ENCODE measurements at regions not wholly inside any gene's neighbourhood (a gene's known extent, or its start where the extent isn't known, plus 50 kb on each side); places are given as distances from the start of the nearest gene placed in this dataset.

DNA sequence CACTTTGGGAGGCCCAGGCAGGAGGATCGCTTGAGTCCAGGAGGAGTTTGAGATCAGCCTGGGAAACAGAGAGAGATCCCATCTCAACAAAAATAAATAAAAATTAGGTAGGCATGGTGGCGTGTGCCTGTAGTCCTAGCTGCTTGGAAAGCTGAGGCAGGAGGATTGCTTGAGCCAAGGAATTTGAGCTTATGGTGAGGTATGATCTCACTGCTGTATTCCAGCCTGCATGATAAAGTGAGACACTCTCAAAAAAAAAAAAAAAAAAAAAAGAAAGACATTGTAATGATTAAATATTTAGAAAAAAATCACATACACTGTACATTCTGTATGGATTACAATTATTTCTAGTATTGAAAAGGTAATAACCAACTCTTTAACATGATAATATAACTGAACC is 87.1 kb downstream of the SLIT2 start:
- H3K27me3 Mint-ChIP-seq (ENCODE audit: low read depth), result no peaks in the 10 kb centered on the region
- H3K36me3 Mint-ChIP-seq, result peaks cover 3% of the 10 kb centered on the region
- H3K4me1 Mint-ChIP-seq, result no peaks in the 10 kb centered on the region
- no peak for DNase-seq (ENCODE audit: low spot score in 2 of 2, unreplicated experiment in 2 of 2)
- TF ChIP-seq, protein P1, sequence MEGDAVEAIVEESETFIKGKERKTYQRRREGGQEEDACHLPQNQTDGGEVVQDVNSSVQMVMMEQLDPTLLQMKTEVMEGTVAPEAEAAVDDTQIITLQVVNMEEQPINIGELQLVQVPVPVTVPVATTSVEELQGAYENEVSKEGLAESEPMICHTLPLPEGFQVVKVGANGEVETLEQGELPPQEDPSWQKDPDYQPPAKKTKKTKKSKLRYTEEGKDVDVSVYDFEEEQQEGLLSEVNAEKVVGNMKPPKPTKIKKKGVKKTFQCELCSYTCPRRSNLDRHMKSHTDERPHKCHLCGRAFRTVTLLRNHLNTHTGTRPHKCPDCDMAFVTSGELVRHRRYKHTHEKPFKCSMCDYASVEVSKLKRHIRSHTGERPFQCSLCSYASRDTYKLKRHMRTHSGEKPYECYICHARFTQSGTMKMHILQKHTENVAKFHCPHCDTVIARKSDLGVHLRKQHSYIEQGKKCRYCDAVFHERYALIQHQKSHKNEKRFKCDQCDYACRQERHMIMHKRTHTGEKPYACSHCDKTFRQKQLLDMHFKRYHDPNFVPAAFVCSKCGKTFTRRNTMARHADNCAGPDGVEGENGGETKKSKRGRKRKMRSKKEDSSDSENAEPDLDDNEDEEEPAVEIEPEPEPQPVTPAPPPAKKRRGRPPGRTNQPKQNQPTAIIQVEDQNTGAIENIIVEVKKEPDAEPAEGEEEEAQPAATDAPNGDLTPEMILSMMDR (IDR thresholded peaks at IDR 0.05; ENCODE audit: unreplicated experiment), result no peak
- peaks cover 5% of the 10 kb centered on the region for H3K9me3 Mint-ChIP-seq
- H3K4me3 Mint-ChIP-seq, result no peak overlapping the region
- no peak overlapping the region for H3K27ac Mint-ChIP-seq

DNA sequence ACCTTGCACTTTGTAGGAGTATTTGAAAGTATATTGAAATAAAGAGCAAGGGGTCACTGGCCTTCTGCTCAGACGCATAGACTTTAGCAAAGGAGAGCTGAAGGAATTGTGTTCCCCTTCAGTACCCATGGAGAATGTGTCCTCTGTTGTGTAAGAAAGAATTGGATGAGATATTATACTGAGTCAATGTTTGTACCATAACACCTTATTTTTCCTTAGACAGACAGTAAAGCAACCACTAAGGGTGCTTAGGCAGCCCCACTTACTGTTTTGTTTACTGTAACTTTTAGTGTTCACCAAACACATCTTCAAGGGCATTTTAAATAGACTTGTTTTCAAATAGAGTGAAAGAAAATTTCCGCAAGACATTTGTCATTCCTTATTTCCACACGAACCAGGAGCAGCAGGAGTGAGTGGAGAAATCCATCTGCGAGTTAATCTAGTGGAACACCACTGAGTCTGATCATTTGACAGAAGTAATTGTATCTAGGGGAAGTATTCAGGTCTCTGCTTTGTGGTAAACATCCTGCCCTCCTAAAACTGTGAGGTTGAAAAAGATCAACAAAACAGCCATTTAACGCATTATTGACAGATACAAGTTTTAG is 89.5 kb downstream of the SLIT2 start:
- peaks cover 5% of the 10 kb centered on the region for H3K9me3 Mint-ChIP-seq
- no peak for DNase-seq (ENCODE audit: low spot score in 2 of 2, unreplicated experiment in 2 of 2)
- no peaks in the 10 kb centered on the region for H3K4me1 Mint-ChIP-seq
- H3K27me3 Mint-ChIP-seq (ENCODE audit: low read depth), result no peaks in the 10 kb centered on the region
- H3K4me3 Mint-ChIP-seq, result no peak overlapping the region
- H3K27ac Mint-ChIP-seq, result no peak overlapping the region
- TF ChIP-seq, protein P1 (IDR thresholded peaks at IDR 0.05; ENCODE audit: unreplicated experiment), result no peak
- H3K36me3 Mint-ChIP-seq, result peaks cover 3% of the 10 kb centered on the region

DNA sequence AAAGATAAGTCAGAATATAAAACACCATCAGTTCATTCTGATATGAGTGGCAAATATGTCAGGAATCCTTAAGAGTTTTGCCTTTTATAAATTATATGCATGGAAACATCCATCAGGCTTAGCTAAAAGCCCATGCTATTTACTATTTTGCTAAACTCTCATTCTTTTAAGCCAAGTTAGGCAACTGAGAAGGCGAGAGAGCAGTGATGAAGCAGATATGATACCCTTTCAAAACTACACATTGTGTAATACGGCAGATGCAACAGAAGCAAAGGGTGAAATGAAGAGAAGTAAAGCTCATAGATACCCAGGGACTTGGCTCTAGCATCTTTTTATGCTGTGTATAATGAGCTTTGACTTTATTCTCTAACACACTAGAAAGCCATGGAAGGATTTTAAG is 95.8 kb downstream of the SLIT2 start:
- DNase-seq (ENCODE audit: low spot score in 2 of 2, unreplicated experiment in 2 of 2), result no peak
- TF ChIP-seq, protein P1 (IDR thresholded peaks at IDR 0.05; ENCODE audit: unreplicated experiment), result no peak
- no peaks in the 10 kb centered on the region for H3K27me3 Mint-ChIP-seq (ENCODE audit: low read depth)
- H3K27ac Mint-ChIP-seq, result no peak overlapping the region
- no peak overlapping the region for H3K4me3 Mint-ChIP-seq
- peaks cover 6% of the 10 kb centered on the region for H3K4me1 Mint-ChIP-seq
- H3K36me3 Mint-ChIP-seq, result no peaks in the 10 kb centered on the region
- H3K9me3 Mint-ChIP-seq, result peaks cover 5% of the 10 kb centered on the region

DNA sequence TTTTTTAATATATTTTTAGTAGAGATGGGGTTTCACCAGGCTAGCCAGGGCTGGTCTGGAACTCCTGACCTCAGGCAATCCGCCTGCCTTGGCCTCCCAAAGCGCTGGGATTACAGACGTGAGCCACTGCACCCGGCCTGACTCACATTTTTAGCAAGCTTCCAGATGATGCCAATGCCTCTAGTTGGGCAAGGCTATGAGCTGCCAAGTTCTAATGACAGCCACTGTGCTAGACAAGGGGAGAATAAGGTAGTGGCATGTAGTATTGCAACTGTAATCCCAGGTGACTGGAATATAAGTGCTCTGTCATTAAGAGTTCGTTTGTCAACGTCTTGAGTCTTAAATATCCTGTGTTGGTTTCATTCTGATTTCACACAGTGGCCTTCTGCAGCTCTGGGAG is 96.7 kb downstream of the SLIT2 start:
- TF ChIP-seq, protein P1 (IDR thresholded peaks at IDR 0.05; ENCODE audit: unreplicated experiment), result no peak
- H3K27me3 Mint-ChIP-seq (ENCODE audit: low read depth), result no peaks in the 10 kb centered on the region
- H3K9me3 Mint-ChIP-seq, result no peaks in the 10 kb centered on the region
- DNase-seq (ENCODE audit: low spot score in 2 of 2, unreplicated experiment in 2 of 2), result no peak
- H3K4me3 Mint-ChIP-seq, result no peak overlapping the region
- no peaks in the 10 kb centered on the region for H3K36me3 Mint-ChIP-seq
- peaks cover 8% of the 10 kb centered on the region for H3K4me1 Mint-ChIP-seq
- H3K27ac Mint-ChIP-seq, result no peak overlapping the region

DNA sequence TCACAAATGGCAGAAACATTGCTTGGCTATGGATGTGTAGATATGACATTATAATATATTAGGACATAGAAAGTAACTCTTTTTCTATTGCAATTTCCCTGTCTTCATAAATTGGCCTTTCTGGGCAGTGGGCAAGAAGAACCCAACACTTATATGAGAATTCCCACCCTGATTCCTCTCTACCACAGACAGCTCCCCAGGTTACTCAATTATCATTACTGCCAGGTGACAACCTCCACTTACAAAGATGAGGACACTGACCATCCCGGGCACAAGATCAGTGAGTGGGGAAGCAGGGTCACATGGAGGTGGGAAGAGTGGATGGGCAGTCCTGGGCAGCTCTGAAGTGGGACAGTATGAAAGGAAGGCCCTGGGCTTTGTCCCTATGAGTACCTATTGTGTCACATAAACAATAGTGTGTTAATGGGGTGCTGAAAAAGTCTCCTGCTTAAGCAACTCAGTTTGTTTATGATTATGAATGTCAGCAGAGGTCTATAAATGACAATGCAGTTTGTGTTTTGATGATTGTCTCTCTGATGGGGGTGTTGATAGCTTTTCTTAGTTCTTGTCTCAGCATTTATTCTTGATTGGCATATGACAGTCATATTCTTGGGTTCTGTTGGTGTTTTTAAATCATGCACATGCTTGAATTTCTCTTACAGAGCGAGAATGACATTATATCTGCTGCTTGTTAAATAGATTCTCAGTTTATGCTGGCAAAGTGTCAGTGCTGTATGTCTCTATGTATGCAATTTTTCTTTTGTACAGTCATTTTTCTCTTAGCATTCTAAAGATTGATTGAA is 99.9 kb downstream of the SLIT2 start:
- H3K4me1 Mint-ChIP-seq, result peaks cover 17% of the 10 kb centered on the region
- H3K27ac Mint-ChIP-seq, result no peak overlapping the region
- no peaks in the 10 kb centered on the region for H3K27me3 Mint-ChIP-seq (ENCODE audit: low read depth)
- no peak for DNase-seq (ENCODE audit: low spot score in 2 of 2, unreplicated experiment in 2 of 2)
- H3K9me3 Mint-ChIP-seq, result no peaks in the 10 kb centered on the region
- no peaks in the 10 kb centered on the region for H3K36me3 Mint-ChIP-seq
- TF ChIP-seq, protein P1 (IDR thresholded peaks at IDR 0.05; ENCODE audit: unreplicated experiment), result no peak
- H3K4me3 Mint-ChIP-seq, result no peak overlapping the region
